ENCODE measurements at regions not wholly inside any gene's neighbourhood (a gene's known extent, or its start where the extent isn't known, plus 50 kb on each side); places are given as distances from the start of the nearest gene placed in this dataset.

GRCh38 chr1:4951601-4952000, 297.2 kb downstream of the AJAP1 start:
- no peak overlapping the region for H3K27ac ChIP-seq (ENCODE audit: low read depth, low read length)
- H3K9me3 ChIP-seq (ENCODE audit: control insufficient read depth in 1 of 2, insufficient read depth in 1 of 2, low read depth in 1 of 2, low read length in 2 of 2): peaks cover 2 to 12% of the 10 kb centered on the region in 2 experiments; a peak in 2 of 4 replicates
- ChIA-PET RAD21 (ENCODE audit: low non-redundant PET in 1 of 2, low total read pairs in 2 of 2, uncharacterized antibody in 2 of 2, unreplicated experiment in 2 of 2) (no interaction called here), POLR2A (no interaction called here), CTCF (no interaction called here)
- BruUV-seq (replicated peaks): no TSS peak
- H3K36me3 ChIP-seq (ENCODE audit: control insufficient read depth in 1 of 2, insufficient read depth in 2 of 2, low read length in 2 of 2): no peaks in the 10 kb centered on the region
- no peak overlapping the region for H3K4me2 ChIP-seq (ENCODE audit: low read length)
- no peaks in the 10 kb centered on the region for H4K20me1 ChIP-seq (ENCODE audit: insufficient read depth)
- H3K79me2 ChIP-seq (ENCODE audit: insufficient read depth, low read length): no peaks in the 10 kb centered on the region
- intact Hi-C loops (cut with micrococcal nuclease): no loop called here
- no peak for TF ChIP-seq ZBTB33 (IDR thresholded peaks at IDR 0.05; ENCODE audit: extremely low read depth, insufficient replicate concordance, low read length)
- TF ChIP-seq POLR2A (IDR thresholded peaks at IDR 0.05; ENCODE audit: borderline replicate concordance, extremely low read depth, insufficient read depth, insufficient read length): no peak
- no peak for TF ChIP-seq POLR2AphosphoS5 (IDR thresholded peaks at IDR 0.05; ENCODE audit: low read depth, low read length)
- no peak for TF ChIP-seq ZFX (IDR thresholded peaks at IDR 0.05)
- no peak for TF ChIP-seq FOSL1 (IDR thresholded peaks at IDR 0.05; ENCODE audit: low read depth)
- TF ChIP-seq CBX3 (IDR thresholded peaks at IDR 0.05; ENCODE audit: low read depth): no peak
- no peak for TF ChIP-seq SIN3A (IDR thresholded peaks at IDR 0.05; ENCODE audit: low read depth)
- no peak for TF ChIP-seq EGR1 (IDR thresholded peaks at IDR 0.05; ENCODE audit: low read depth)
- no peak for TF ChIP-seq REST (IDR thresholded peaks at IDR 0.05; ENCODE audit: low read depth)
- TF ChIP-seq SP1 (IDR thresholded peaks at IDR 0.05; ENCODE audit: low read depth): no peak
- TF ChIP-seq EZH2 (IDR thresholded peaks at IDR 0.05): no peak
- no peak for TF ChIP-seq SRF (IDR thresholded peaks at IDR 0.05; ENCODE audit: low read depth)
- TF ChIP-seq RAD21 (IDR thresholded peaks at IDR 0.05; ENCODE audit: low read depth): no peak
- no peak for ATAC-seq
- no peak overlapping the region for H2AFZ ChIP-seq (ENCODE audit: low read depth, low read length, poor library complexity, severe bottlenecking)
- H3K9me2 ChIP-seq (ENCODE audit: insufficient read depth): no peaks in the 10 kb centered on the region
- H3K9ac ChIP-seq (ENCODE audit: low read length): no peak overlapping the region
- no peak for DNase-seq (ENCODE audit: low read depth, low spot score)
- H3K4me3 ChIP-seq (replicated peaks in 1 of 2; ENCODE audit: low read depth in 1 of 2, low read length in 2 of 2): no peak overlapping the region
- no peaks in the 10 kb centered on the region for H3K27me3 ChIP-seq (ENCODE audit: insufficient read depth, low read length)
- H3K4me1 ChIP-seq (ENCODE audit: control insufficient read depth in 1 of 2, insufficient read depth in 2 of 2, low read length in 2 of 2): no peaks in the 10 kb centered on the region

All from HCT116 (cell line).